ENCODE measurements at regions not wholly inside any gene's neighbourhood (a gene's known extent, or its start where the extent isn't known, plus 50 kb on each side); places are given as distances from the start of the nearest gene placed in this dataset.

DNA sequence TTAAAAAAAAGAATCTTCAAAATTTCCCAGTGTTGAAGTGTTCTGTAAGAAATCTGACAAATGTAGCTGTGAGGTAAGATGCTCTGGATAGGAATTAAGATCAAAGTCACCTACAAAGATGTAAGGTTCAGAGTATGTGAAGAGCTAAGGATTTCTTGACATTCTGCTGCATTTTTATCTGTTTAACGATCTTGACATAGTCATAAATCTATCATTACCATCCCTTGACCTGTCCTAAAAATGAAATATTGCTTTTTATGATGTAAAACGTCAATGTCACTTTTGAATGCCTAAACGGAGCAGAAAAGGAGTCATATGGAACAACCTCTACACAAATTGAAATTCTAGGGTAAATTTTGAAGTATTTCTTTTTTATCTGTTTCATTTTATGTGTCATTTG lies 939.3 kb downstream of the CDH18 start (continued):
- TF ChIP-seq, protein P1, sequence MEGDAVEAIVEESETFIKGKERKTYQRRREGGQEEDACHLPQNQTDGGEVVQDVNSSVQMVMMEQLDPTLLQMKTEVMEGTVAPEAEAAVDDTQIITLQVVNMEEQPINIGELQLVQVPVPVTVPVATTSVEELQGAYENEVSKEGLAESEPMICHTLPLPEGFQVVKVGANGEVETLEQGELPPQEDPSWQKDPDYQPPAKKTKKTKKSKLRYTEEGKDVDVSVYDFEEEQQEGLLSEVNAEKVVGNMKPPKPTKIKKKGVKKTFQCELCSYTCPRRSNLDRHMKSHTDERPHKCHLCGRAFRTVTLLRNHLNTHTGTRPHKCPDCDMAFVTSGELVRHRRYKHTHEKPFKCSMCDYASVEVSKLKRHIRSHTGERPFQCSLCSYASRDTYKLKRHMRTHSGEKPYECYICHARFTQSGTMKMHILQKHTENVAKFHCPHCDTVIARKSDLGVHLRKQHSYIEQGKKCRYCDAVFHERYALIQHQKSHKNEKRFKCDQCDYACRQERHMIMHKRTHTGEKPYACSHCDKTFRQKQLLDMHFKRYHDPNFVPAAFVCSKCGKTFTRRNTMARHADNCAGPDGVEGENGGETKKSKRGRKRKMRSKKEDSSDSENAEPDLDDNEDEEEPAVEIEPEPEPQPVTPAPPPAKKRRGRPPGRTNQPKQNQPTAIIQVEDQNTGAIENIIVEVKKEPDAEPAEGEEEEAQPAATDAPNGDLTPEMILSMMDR (IDR thresholded peaks at IDR 0.05; ENCODE audit: control extremely low read depth in 1 of 3, insufficient read depth in 1 of 3, low read depth in 1 of 3, low read length in 3 of 3) = no peak
- TF ChIP-seq, protein P2, sequence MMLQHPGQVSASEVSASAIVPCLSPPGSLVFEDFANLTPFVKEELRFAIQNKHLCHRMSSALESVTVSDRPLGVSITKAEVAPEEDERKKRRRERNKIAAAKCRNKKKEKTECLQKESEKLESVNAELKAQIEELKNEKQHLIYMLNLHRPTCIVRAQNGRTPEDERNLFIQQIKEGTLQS (IDR thresholded peaks at IDR 0.05; ENCODE audit: insufficient read depth, low read depth, low read length) = no peak
- TF ChIP-seq GABPA (IDR thresholded peaks at IDR 0.05; ENCODE audit: borderline replicate concordance, insufficient read depth, low read length) = no peak

Data from H1 (cell line).